Mesothelial cell of epicardium (in vitro differentiated cells): ENCODE measurements at regions not wholly inside any gene's neighbourhood (a gene's known extent, or its start where the extent isn't known, plus 50 kb on each side); places are given as distances from the start of the nearest gene placed in this dataset.

Experiments
- DNase-seq, 2 experiments: peaks; one replicate each; pipeline ENCODE4 v3.0.0; 2021; ENCODE audit warnings: low spot score in 2 of 2; ENCODE audit not compliant: unreplicated experiment in 2 of 2
- H3K27ac Mint-ChIP-seq: 2 replicates; pipeline ENCODE4 v1.8.0; 2021; ENCODE audit warnings: mixed read lengths
- H3K27me3 Mint-ChIP-seq: 2 replicates; pipeline ENCODE4 v1.8.0; 2021; ENCODE audit warnings: low read depth, mixed read lengths
- H3K36me3 Mint-ChIP-seq: 2 replicates; pipeline ENCODE4 v1.8.0; 2021; ENCODE audit warnings: mixed read lengths
- H3K4me1 Mint-ChIP-seq: 2 replicates; pipeline ENCODE4 v1.8.0; 2021; ENCODE audit warnings: mixed read lengths
- H3K4me3 Mint-ChIP-seq: 2 replicates; pipeline ENCODE4 v1.8.0; 2021; ENCODE audit warnings: mild to moderate bottlenecking, moderate library complexity, mixed read lengths
- H3K9me3 Mint-ChIP-seq: 2 replicates; pipeline ENCODE4 v1.8.0; 2021; ENCODE audit warnings: mixed read lengths
- TF ChIP-seq, protein P1 (sequence below): fragments of 200-600 bp; sonication (generic); IDR thresholded peaks from one replicate; pipeline ENCODE4 v1.5.0; 2021; ENCODE audit warnings: antibody characterized with exemption; ENCODE audit not compliant: unreplicated experiment

DNA sequence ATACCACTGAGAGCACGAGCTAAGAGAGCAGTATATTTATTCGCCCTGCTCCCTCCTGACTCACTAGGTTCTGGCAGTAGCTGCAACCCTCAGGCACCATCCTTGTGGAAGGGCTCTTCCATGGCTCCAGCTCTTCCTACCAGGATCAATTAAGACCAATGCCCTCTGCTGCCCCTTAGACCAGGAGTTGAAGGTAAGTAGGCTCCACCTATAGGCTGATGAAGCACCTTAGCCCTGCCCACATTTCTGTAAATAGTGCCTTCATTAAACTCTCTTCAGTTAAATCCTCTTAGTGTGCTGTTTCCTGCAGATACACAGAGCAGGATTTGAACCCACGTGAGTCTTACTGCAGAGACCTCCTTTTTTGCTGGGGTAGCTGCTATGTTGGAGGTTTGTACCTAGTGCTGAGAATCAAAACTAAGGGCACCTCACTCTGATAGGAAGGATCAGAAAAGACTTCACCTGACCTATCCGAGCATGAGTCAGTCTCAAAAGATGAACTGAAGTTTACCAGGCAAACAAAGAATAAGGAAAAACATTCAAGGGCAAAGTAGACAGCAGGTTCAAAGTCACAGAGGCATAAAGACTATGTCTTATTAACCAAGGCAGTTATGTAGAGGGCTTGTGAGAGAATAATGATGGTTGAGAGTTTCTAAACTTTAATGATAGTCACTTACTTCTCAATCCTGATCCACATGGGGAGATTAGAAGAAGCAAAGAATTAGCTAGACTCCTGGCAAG is 56.9 kb upstream of the BEND6 start:
- DNase-seq, result no peak
- no peaks in the 10 kb centered on the region for H3K27me3 Mint-ChIP-seq
- peaks cover 28% of the 10 kb centered on the region for H3K36me3 Mint-ChIP-seq
- peaks cover 2% of the 10 kb centered on the region for H3K4me1 Mint-ChIP-seq
- H3K27ac Mint-ChIP-seq, result no peak overlapping the region
- no peak overlapping the region for H3K4me3 Mint-ChIP-seq
- H3K9me3 Mint-ChIP-seq, result peaks cover 10% of the 10 kb centered on the region
- TF ChIP-seq, protein P1, sequence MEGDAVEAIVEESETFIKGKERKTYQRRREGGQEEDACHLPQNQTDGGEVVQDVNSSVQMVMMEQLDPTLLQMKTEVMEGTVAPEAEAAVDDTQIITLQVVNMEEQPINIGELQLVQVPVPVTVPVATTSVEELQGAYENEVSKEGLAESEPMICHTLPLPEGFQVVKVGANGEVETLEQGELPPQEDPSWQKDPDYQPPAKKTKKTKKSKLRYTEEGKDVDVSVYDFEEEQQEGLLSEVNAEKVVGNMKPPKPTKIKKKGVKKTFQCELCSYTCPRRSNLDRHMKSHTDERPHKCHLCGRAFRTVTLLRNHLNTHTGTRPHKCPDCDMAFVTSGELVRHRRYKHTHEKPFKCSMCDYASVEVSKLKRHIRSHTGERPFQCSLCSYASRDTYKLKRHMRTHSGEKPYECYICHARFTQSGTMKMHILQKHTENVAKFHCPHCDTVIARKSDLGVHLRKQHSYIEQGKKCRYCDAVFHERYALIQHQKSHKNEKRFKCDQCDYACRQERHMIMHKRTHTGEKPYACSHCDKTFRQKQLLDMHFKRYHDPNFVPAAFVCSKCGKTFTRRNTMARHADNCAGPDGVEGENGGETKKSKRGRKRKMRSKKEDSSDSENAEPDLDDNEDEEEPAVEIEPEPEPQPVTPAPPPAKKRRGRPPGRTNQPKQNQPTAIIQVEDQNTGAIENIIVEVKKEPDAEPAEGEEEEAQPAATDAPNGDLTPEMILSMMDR, result no peak

DNA sequence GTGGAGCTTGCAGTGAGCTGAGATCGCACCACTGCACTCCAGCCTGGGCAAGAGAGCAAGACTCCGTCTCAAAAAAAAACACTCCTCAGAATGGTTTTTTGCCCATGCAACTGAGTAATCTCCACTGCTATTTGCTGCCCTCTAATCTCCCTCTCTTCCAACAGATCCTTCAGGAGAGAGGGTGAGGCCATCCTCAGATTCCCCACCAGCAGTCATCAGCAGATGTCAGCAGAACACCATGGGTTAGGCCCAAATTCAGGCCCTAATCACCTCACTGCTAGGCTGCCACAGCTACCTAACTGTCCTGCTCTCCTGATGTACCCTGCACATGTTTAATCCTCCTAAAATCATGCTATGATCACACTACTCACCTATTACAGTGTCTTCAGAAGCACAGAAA is 63.2 kb upstream of the BEND6 start:
- H3K4me1 Mint-ChIP-seq, result peaks cover 4% of the 10 kb centered on the region
- TF ChIP-seq, protein P1, result no peak
- no peak overlapping the region for H3K4me3 Mint-ChIP-seq
- no peaks in the 10 kb centered on the region for H3K27me3 Mint-ChIP-seq
- DNase-seq, result no peak
- peaks cover 10% of the 10 kb centered on the region for H3K9me3 Mint-ChIP-seq
- H3K27ac Mint-ChIP-seq, result no peak overlapping the region
- peaks cover 10% of the 10 kb centered on the region for H3K36me3 Mint-ChIP-seq

DNA sequence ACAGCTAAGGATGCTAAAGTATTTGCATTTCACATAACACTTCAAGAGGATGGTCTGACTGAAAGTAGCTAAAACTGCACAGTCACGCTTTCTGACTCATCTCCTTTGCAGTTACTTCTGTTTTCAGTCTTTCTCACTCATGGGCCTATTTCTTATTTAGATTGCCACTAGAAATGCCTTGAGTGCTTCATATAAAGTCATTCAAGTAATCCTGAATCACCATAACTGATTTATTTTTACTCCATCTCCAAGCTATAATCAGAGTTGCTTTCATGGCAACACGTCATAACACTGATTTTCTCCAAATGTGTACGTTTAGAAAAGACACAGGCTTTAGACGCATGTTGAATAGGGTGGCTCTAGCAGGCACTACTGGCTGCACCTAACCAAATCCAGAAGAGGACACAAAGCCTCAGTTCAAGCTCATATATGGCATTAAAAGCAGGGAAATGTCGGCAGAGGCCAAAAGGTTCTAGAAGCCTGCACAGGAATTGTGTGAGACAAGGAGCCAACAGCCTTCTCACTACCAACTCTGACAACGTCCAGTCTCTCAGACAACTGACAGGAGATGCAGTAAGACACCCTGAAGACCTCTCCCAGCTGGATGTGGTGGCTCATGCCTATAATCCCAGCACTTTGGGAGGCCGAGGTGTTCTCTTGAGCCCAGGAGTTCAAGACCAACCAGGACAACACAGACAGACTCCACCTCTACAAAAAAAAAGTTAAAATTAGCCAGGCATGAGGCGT is 64.1 kb upstream of the BEND6 start:
- Mint-ChIP-seq H3K27ac (no peak overlapping the region), H3K9me3 (peaks cover 4% of the 10 kb centered on the region), H3K4me1 (peaks cover 4% of the 10 kb centered on the region), H3K27me3 (no peaks in the 10 kb centered on the region), H3K36me3 (peaks cover 4% of the 10 kb centered on the region), H3K4me3 (no peak overlapping the region)
- no peak for DNase-seq
- TF ChIP-seq, protein P1, result no peak

DNA sequence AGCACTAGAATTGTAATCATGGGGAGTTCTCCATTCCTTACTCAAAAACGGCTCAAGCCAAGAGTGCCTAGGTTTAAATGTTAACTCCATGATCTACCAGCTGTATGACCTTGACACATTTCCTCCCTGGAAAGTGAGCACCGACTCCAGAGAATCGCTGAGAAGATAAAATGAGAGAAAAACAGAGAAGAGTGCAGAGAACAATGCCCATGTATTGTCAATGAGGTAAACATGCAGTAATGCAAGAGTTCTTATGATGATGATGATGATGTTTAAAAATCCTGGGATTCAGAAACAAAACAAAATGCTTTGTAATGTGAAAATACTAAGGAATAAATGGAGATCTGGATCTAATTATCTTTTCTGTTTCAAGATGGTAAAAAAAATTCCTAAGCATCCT is 64.8 kb upstream of the BEND6 start:
- H3K4me3 Mint-ChIP-seq, result no peak overlapping the region
- peaks cover 4% of the 10 kb centered on the region for H3K36me3 Mint-ChIP-seq
- H3K27ac Mint-ChIP-seq, result no peak overlapping the region
- H3K27me3 Mint-ChIP-seq, result no peaks in the 10 kb centered on the region
- TF ChIP-seq, protein P1, result no peak
- peaks cover 4% of the 10 kb centered on the region for H3K9me3 Mint-ChIP-seq
- peaks cover 4% of the 10 kb centered on the region for H3K4me1 Mint-ChIP-seq
- DNase-seq, result no peak

- H3K27ac Mint-ChIP-seq, result no peak overlapping the region
- peaks cover 4% of the 10 kb centered on the region for H3K36me3 Mint-ChIP-seq
- TF ChIP-seq, protein P1, result no peak
Measured at GRCh38 chr6:56889492-56889891, 65.4 kb upstream of the BEND6 start.

More at GRCh38 chr6:56889492-56889891, 65.4 kb upstream of the BEND6 start:
- DNase-seq, result no peak
- H3K4me3 Mint-ChIP-seq, result no peak overlapping the region
- H3K9me3 Mint-ChIP-seq, result peaks cover 4% of the 10 kb centered on the region
- H3K4me1 Mint-ChIP-seq, result peaks cover 4% of the 10 kb centered on the region
- H3K27me3 Mint-ChIP-seq, result no peaks in the 10 kb centered on the region
